ENCODE measurements at regions not wholly inside any gene's neighbourhood (a gene's known extent, or its start where the extent isn't known, plus 50 kb on each side); places are given as distances from the start of the nearest gene placed in this dataset.

GRCh38 chr19:28487999-28488398, 725.0 kb downstream of the UQCRFS1 start:
- DNase-seq (ENCODE audit: low read depth in 1 of 2, low spot score in 1 of 2): no peak
- H3K27me3 ChIP-seq (ENCODE audit: insufficient read depth, poor library complexity, severe bottlenecking): no peaks in the 10 kb centered on the region
- H3K27ac ChIP-seq (replicated peaks): no peak overlapping the region

DNA sequence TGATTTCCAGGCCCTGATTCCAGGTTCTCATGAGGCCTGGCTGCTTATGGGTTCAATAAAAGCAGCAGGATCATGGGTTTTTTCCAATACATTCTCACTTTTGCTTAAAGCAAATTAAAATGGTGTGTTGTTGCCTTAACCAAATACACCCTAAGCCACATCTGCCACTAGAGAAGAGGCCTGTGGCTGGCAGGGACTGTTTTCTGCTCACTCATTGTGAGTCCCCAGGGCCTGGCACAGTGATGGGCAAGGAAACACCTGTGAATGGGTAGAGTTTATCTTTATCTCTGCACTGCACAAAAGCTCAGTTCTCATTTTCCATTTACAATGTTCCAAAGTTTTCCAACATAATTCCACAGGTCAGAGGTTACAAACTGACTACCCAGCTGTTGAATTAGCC, 726.0 kb downstream of the UQCRFS1 start:
- DNase-seq (ENCODE audit: low read depth in 1 of 2, low spot score in 1 of 2): no peak
- TF ChIP-seq CTCF (IDR thresholded peaks at IDR 0.05; ENCODE audit: insufficient read depth, low read length) (no peak), POLR2AphosphoS5 (IDR thresholded peaks at IDR 0.05; ENCODE audit: low read depth) (no peak), GABPA (IDR thresholded peaks at IDR 0.05; ENCODE audit: low read depth) (no peak), SPI1 (IDR thresholded peaks at IDR 0.05; ENCODE audit: borderline replicate concordance, low read depth) (no peak)
- TF ChIP-seq, protein P1, sequence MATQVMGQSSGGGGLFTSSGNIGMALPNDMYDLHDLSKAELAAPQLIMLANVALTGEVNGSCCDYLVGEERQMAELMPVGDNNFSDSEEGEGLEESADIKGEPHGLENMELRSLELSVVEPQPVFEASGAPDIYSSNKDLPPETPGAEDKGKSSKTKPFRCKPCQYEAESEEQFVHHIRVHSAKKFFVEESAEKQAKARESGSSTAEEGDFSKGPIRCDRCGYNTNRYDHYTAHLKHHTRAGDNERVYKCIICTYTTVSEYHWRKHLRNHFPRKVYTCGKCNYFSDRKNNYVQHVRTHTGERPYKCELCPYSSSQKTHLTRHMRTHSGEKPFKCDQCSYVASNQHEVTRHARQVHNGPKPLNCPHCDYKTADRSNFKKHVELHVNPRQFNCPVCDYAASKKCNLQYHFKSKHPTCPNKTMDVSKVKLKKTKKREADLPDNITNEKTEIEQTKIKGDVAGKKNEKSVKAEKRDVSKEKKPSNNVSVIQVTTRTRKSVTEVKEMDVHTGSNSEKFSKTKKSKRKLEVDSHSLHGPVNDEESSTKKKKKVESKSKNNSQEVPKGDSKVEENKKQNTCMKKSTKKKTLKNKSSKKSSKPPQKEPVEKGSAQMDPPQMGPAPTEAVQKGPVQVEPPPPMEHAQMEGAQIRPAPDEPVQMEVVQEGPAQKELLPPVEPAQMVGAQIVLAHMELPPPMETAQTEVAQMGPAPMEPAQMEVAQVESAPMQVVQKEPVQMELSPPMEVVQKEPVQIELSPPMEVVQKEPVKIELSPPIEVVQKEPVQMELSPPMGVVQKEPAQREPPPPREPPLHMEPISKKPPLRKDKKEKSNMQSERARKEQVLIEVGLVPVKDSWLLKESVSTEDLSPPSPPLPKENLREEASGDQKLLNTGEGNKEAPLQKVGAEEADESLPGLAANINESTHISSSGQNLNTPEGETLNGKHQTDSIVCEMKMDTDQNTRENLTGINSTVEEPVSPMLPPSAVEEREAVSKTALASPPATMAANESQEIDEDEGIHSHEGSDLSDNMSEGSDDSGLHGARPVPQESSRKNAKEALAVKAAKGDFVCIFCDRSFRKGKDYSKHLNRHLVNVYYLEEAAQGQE (IDR thresholded peaks at IDR 0.05; ENCODE audit: insufficient replicate concordance, low read depth): no peak
- no peak overlapping the region for H3K4me3 ChIP-seq (replicated peaks; ENCODE audit: insufficient read depth, low read length)
- H3K27me3 ChIP-seq (ENCODE audit: insufficient read depth, poor library complexity, severe bottlenecking): no peaks in the 10 kb centered on the region
- no peak overlapping the region for H3K27ac ChIP-seq (replicated peaks)

More at GRCh38 chr19:28487999-28488398, 725.0 kb downstream of the UQCRFS1 start:
- TF ChIP-seq CTCF (IDR thresholded peaks at IDR 0.05; ENCODE audit: insufficient read depth, low read length): no peak
- TF ChIP-seq SPI1 (IDR thresholded peaks at IDR 0.05; ENCODE audit: borderline replicate concordance, low read depth): no peak
- no peak overlapping the region for H3K4me3 ChIP-seq (replicated peaks; ENCODE audit: insufficient read depth, low read length)

DNA sequence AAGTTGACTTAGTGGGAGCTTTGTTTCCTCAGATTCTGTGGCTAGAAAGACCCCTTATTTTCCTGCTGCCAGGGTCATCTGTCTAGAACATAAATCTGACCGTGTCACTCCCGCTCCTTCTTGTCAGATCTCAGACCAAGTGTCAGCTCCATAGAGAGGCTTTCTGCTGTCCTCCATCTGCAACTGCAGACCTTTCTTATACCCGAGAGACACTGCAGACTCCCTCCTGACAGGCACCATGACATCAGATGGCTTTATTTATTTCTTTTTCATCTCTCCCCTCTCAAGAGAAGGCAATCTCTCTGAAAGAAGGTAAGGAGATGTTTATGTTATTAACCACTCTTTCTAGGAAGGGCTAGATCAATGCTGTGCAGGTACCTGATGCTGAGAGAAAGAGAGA, 726.5 kb downstream of the UQCRFS1 start:
- H3K27ac ChIP-seq (replicated peaks): no peak overlapping the region

More for the DNA sequence above, 726.5 kb downstream of the UQCRFS1 start:
- H3K4me3 ChIP-seq (replicated peaks; ENCODE audit: insufficient read depth, low read length): no peak overlapping the region
- no peak for DNase-seq (ENCODE audit: low read depth in 1 of 2, low spot score in 1 of 2)
- H3K27me3 ChIP-seq (ENCODE audit: insufficient read depth, poor library complexity, severe bottlenecking): no peaks in the 10 kb centered on the region
- no peak for TF ChIP-seq POLR2AphosphoS5 (IDR thresholded peaks at IDR 0.05; ENCODE audit: low read depth)
- TF ChIP-seq, protein P1 (IDR thresholded peaks at IDR 0.05; ENCODE audit: insufficient replicate concordance, low read depth): no peak
- no peak for TF ChIP-seq CTCF (IDR thresholded peaks at IDR 0.05; ENCODE audit: insufficient read depth, low read length)
- no peak for TF ChIP-seq GABPA (IDR thresholded peaks at IDR 0.05; ENCODE audit: low read depth)
- no peak for TF ChIP-seq SPI1 (IDR thresholded peaks at IDR 0.05; ENCODE audit: borderline replicate concordance, low read depth)
